Skeletal muscle tissue (tissue), 3 donors: ENCODE measurements at regions not wholly inside any gene's neighbourhood (a gene's known extent, or its start where the extent isn't known, plus 50 kb on each side); places are given as distances from the start of the nearest gene placed in this dataset.

Experiments used
- H3K27ac ChIP-seq: one replicate; pipeline ENCODE4 v1.7.0; 2013; ENCODE audit warnings: mild to moderate bottlenecking, low read depth, low read length, inconsistent platforms
- H3K27me3 ChIP-seq, 3 donors: one replicate each; pipeline ENCODE4 v1.7.0; 2013; ENCODE audit warnings: low read length in 3 of 3; ENCODE audit not compliant: control insufficient read depth in 3 of 3, insufficient read depth in 3 of 3
- H3K36me3 ChIP-seq, 3 donors: one replicate each; pipeline ENCODE4 v1.7.0; 2013; ENCODE audit warnings: low read length in 3 of 3; ENCODE audit not compliant: control insufficient read depth in 3 of 3, insufficient read depth in 3 of 3
- H3K4me1 ChIP-seq, 3 donors: one replicate each; pipeline ENCODE4 v1.7.0; 2013; ENCODE audit warnings: low read length in 3 of 3, mild to moderate bottlenecking in 3 of 3; ENCODE audit not compliant: control insufficient read depth in 3 of 3, insufficient read depth in 3 of 3
- H3K4me3 ChIP-seq, 3 donors: one replicate each; pipeline ENCODE4 v1.7.0; 2013; ENCODE audit warnings: low read length in 3 of 3
- H3K9ac ChIP-seq, 3 donors: one replicate each; pipeline ENCODE4 v1.7.0; 2013; ENCODE audit warnings: low read length in 3 of 3, mild to moderate bottlenecking in 3 of 3, moderate library complexity in 2 of 3, low read depth in 1 of 3
- H3K9me3 ChIP-seq, 3 donors: one replicate each; pipeline ENCODE4 v1.7.0; 2013; ENCODE audit warnings: low read length in 3 of 3; ENCODE audit not compliant: control insufficient read depth in 3 of 3
- donor health status: Osteomylitis.

- Histone ChIP-seq H3K4me1 (no peaks in the 10 kb centered on the region), H3K36me3 (no peaks in the 10 kb centered on the region), H3K27ac (no peak overlapping the region), H3K4me3 (no peak overlapping the region), H3K9me3 (no peaks in the 10 kb centered on the region), H3K9ac (no peak overlapping the region), H3K27me3 (no peaks in the 10 kb centered on the region)
Measured at GRCh38 chr13:72039126-72039525, 172.1 kb upstream of the DACH1 start.

GRCh38 chr13:72029981-72030380 is 163.0 kb upstream of the DACH1 start:
- Histone ChIP-seq H3K4me1 (no peaks in the 10 kb centered on the region), H3K4me3 (no peak overlapping the region), H3K27me3 (no peaks in the 10 kb centered on the region), H3K9ac (no peak overlapping the region), H3K27ac (no peak overlapping the region), H3K36me3 (no peaks in the 10 kb centered on the region), H3K9me3 (no peaks in the 10 kb centered on the region)

- no peaks in the 10 kb centered on the region for H3K27me3 ChIP-seq
- no peaks in the 10 kb centered on the region for H3K9me3 ChIP-seq
- H3K27ac ChIP-seq = no peak overlapping the region
- H3K36me3 ChIP-seq = no peaks in the 10 kb centered on the region
- no peaks in the 10 kb centered on the region for H3K4me1 ChIP-seq
- H3K9ac ChIP-seq = no peak overlapping the region
- H3K4me3 ChIP-seq = no peak overlapping the region
Measured at GRCh38 chr13:72025836-72026235, 158.8 kb upstream of the DACH1 start.

- Histone ChIP-seq H3K4me1 (no peaks in the 10 kb centered on the region), H3K27me3 (no peaks in the 10 kb centered on the region), H3K9me3 (no peaks in the 10 kb centered on the region)
Measured at GRCh38 chr13:72023895-72024294, 156.9 kb upstream of the DACH1 start.

GRCh38 chr13:72005455-72005854 is 138.5 kb upstream of the DACH1 start:
- Histone ChIP-seq H3K4me3 (no peak overlapping the region), H3K4me1 (no peaks in the 10 kb centered on the region), H3K27me3 (no peaks in the 10 kb centered on the region), H3K9me3 (no peaks in the 10 kb centered on the region), H3K36me3 (no peaks in the 10 kb centered on the region), H3K27ac (no peak overlapping the region), H3K9ac (no peak overlapping the region)

More at GRCh38 chr13:72023895-72024294, 156.9 kb upstream of the DACH1 start:
- Histone ChIP-seq H3K27ac (no peak overlapping the region), H3K4me3 (no peak overlapping the region), H3K9ac (no peak overlapping the region), H3K36me3 (no peaks in the 10 kb centered on the region)

- no peak overlapping the region for H3K4me3 ChIP-seq
- H3K4me1 ChIP-seq = no peaks in the 10 kb centered on the region
- no peaks in the 10 kb centered on the region for H3K36me3 ChIP-seq
- no peak overlapping the region for H3K27ac ChIP-seq
- no peaks in the 10 kb centered on the region for H3K9me3 ChIP-seq
- H3K9ac ChIP-seq = no peak overlapping the region
- H3K27me3 ChIP-seq = no peaks in the 10 kb centered on the region
Measured at GRCh38 chr13:72004784-72005374, 137.9 kb upstream of the DACH1 start.

- H3K9ac ChIP-seq = no peak overlapping the region
Measured at GRCh38 chr13:72004246-72004645, 137.2 kb upstream of the DACH1 start.

GRCh38 chr13:71998223-71998622 is 131.2 kb upstream of the DACH1 start:
- Histone ChIP-seq H3K27ac (no peak overlapping the region), H3K27me3 (no peaks in the 10 kb centered on the region), H3K4me3 (no peak overlapping the region), H3K36me3 (no peaks in the 10 kb centered on the region), H3K9ac (no peak overlapping the region), H3K9me3 (no peaks in the 10 kb centered on the region), H3K4me1 (no peaks in the 10 kb centered on the region)

More at GRCh38 chr13:72004246-72004645, 137.2 kb upstream of the DACH1 start:
- Histone ChIP-seq H3K4me1 (no peaks in the 10 kb centered on the region), H3K9me3 (no peaks in the 10 kb centered on the region), H3K27ac (no peak overlapping the region), H3K27me3 (no peaks in the 10 kb centered on the region), H3K4me3 (no peak overlapping the region), H3K36me3 (no peaks in the 10 kb centered on the region)

GRCh38 chr13:71979616-71980015 is 112.6 kb upstream of the DACH1 start:
- Histone ChIP-seq H3K4me1 (no peaks in the 10 kb centered on the region), H3K9ac (no peak overlapping the region), H3K36me3 (no peaks in the 10 kb centered on the region), H3K4me3 (no peak overlapping the region), H3K27ac (no peak overlapping the region), H3K27me3 (no peaks in the 10 kb centered on the region), H3K9me3 (peaks cover 0 to 5% (median 0%) of the 10 kb centered on the region in 3 donors)

- no peak overlapping the region for H3K9ac ChIP-seq
- H3K27ac ChIP-seq = no peak overlapping the region
- no peaks in the 10 kb centered on the region for H3K36me3 ChIP-seq
- H3K4me1 ChIP-seq = no peaks in the 10 kb centered on the region
- H3K9me3 ChIP-seq = peaks cover 0 to 5% (median 0%) of the 10 kb centered on the region in 3 donors
- no peaks in the 10 kb centered on the region for H3K27me3 ChIP-seq
- H3K4me3 ChIP-seq = no peak overlapping the region
Measured at GRCh38 chr13:71977028-71977427, 110.0 kb upstream of the DACH1 start.
